Adrenal gland (tissue), 5 donors: ENCODE measurements at regions not wholly inside any gene's neighbourhood (a gene's known extent, or its start where the extent isn't known, plus 50 kb on each side); places are given as distances from the start of the nearest gene placed in this dataset.

Experiments used
- CTCF ChIP-seq, 6 experiments: fragments of 450-650 bp in 4 of 6; fragments of 200-600 bp in 2 of 6; sonication (generic) in 1 of 6; IDR thresholded peaks; 1 replicate in 5 of 6; 2 replicates in 1 of 6; pipeline versions ENCODE4 v1.5.1 to v1.8.0; 2016 to 2021; ENCODE audit warnings: antibody characterized with exemption in 6 of 6, mild to moderate bottlenecking in 2 of 6, moderate library complexity in 1 of 6
- POLR2A ChIP-seq, 2 donors: fragments of 450-650 bp; IDR thresholded peaks; one replicate each; pipeline ENCODE4 v1.6.1; 2017; ENCODE audit warnings: antibody characterized with exemption in 2 of 2, mild to moderate bottlenecking in 2 of 2, moderate library complexity in 1 of 2
- donor health status: DM: no; HTN: no; CAD: no.

DNA sequence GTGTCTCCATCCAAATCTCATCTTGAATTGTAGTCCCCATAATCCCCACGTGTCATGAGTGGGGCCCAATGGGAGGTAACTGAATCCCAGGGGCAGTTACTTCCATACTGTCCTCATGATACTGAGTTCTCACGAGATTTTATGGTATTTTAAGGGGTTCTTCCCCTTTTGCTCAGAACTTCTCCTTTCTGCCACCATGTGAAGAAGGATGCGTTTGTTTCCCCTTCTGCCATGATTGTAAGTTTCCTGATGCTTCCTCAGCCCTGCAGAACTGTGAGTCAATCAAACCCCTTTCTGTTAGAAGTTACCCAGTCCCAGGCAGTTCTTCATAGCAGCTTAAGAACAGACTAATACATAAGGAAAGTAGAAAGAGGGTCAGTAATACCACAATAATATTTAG, 480.4 kb downstream of the KCNJ3 start:
- TF ChIP-seq CTCF (IDR thresholded peaks at IDR 0.05): no peak
- no peak for TF ChIP-seq POLR2A (IDR thresholded peaks at IDR 0.05)
